Retinal pigment epithelial cell (primary cell): ENCODE measurements at regions not wholly inside any gene's neighbourhood (a gene's known extent, or its start where the extent isn't known, plus 50 kb on each side); places are given as distances from the start of the nearest gene placed in this dataset.

Source experiments
- DNase-seq: peaks from one replicate; pipeline ENCODE4 v3.0.0-alpha.2; 2010; ENCODE audit warnings: low read depth
- H3K4me3 ChIP-seq: 2 replicates; pipeline ENCODE4 v1.5.1; 2011; ENCODE audit warnings: mild to moderate bottlenecking, low read length, control low read depth, moderate library complexity
- CTCF ChIP-seq: conservative IDR thresholded peaks from 2 replicates; pipeline ENCODE4 v1.5.1; 2011; ENCODE audit warnings: low read depth, low read length, control low read depth, inconsistent platforms

GRCh38 chr18:34549367-34549766 lies 160.7 kb upstream of the DTNA start:
- DNase-seq: no peak
- TF ChIP-seq CTCF: no peak
- H3K4me3 ChIP-seq: no peak overlapping the region

GRCh38 chr18:34550156-34550555 lies 159.9 kb upstream of the DTNA start:
- H3K4me3 ChIP-seq: no peak overlapping the region
- no peak for TF ChIP-seq CTCF
- no peak for DNase-seq

GRCh38 chr18:34550902-34551301 lies 159.2 kb upstream of the DTNA start:
- TF ChIP-seq CTCF: no peak
- H3K4me3 ChIP-seq: no peak overlapping the region
- DNase-seq: no peak

- DNase-seq: no peak
- no peak for TF ChIP-seq CTCF
- H3K4me3 ChIP-seq: no peak overlapping the region
Observed at GRCh38 chr18:34551824-34552223, 158.3 kb upstream of the DTNA start.

- no peak for TF ChIP-seq CTCF
- H3K4me3 ChIP-seq: no peak overlapping the region
- no peak for DNase-seq
Observed at GRCh38 chr18:34562252-34562870, 147.7 kb upstream of the DTNA start.

- TF ChIP-seq CTCF: no peak
- DNase-seq: no peak
- H3K4me3 ChIP-seq: no peak overlapping the region
Observed at GRCh38 chr18:34567857-34568256, 142.2 kb upstream of the DTNA start.

- no peak for TF ChIP-seq CTCF
- no peak overlapping the region for H3K4me3 ChIP-seq
- DNase-seq: no peak
Observed at GRCh38 chr18:34576622-34577021, 133.5 kb upstream of the DTNA start.
